D721Med (cell line): ENCODE measurements at regions not wholly inside any gene's neighbourhood (a gene's known extent, or its start where the extent isn't known, plus 50 kb on each side); places are given as distances from the start of the nearest gene placed in this dataset.

Source experiments
- DNase-seq: peaks from one replicate; pipeline ENCODE4 v3.0.0; 2011; ENCODE audit warnings: low spot score; ENCODE audit not compliant: insufficient read length
- FAIRE-seq: peaks from 2 replicates; lab custom pipeline; 2011; peaks lifted over from hg19 to GRCh38; lab: Jason Lieb, UNC
- TF ChIP-seq, protein P1 (sequence below): IDR thresholded peaks from 2 replicates; pipeline ENCODE4 v1.5.1; 2012; ENCODE audit warnings: mild to moderate bottlenecking, control low read depth; ENCODE audit not compliant: insufficient read depth; ENCODE audit errors: missing control alignments

DNA sequence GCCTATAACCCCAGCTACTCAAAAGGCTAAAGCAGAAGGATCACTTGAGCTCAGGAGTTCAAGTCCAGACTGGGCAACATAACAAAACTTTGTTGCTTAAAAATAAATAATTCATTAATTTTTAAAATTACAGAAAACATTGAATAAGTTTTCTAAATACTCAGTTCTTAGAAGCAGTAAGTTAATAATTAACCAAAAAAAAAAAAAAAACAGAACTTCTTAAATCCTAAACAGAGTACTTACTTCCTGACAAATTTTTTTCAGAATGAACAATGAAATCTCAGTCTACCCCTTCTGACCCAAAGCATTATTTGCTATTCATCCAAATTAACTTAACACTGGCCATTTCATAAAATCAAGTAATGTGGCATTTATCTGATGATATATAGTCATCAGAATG, 65.4 kb upstream of the ARHGAP32 start:
- FAIRE-seq: no peak
- TF ChIP-seq, protein P1, sequence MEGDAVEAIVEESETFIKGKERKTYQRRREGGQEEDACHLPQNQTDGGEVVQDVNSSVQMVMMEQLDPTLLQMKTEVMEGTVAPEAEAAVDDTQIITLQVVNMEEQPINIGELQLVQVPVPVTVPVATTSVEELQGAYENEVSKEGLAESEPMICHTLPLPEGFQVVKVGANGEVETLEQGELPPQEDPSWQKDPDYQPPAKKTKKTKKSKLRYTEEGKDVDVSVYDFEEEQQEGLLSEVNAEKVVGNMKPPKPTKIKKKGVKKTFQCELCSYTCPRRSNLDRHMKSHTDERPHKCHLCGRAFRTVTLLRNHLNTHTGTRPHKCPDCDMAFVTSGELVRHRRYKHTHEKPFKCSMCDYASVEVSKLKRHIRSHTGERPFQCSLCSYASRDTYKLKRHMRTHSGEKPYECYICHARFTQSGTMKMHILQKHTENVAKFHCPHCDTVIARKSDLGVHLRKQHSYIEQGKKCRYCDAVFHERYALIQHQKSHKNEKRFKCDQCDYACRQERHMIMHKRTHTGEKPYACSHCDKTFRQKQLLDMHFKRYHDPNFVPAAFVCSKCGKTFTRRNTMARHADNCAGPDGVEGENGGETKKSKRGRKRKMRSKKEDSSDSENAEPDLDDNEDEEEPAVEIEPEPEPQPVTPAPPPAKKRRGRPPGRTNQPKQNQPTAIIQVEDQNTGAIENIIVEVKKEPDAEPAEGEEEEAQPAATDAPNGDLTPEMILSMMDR: no peak
- DNase-seq: no peak

DNA sequence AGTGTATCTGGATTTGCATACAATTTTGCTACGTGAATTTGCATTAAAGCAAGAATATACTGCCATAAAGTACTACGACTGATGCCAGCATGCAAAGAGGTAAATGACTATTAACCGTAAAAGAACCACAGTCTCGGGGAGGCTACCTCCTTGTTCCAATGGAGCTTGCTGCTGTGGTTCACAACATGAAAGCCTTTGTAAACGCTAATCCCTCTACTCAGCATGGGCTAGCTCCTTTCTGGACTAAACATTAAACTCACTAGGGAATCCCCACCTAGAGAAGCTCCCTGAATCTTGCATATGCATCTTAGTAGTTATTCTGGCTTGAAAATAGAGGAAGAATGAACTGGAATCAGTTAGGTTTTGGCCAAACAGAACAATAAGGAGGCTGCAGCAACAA, 60.5 kb upstream of the ARHGAP32 start:
- DNase-seq: no peak
- TF ChIP-seq, protein P1: no peak
- no peak for FAIRE-seq

DNA sequence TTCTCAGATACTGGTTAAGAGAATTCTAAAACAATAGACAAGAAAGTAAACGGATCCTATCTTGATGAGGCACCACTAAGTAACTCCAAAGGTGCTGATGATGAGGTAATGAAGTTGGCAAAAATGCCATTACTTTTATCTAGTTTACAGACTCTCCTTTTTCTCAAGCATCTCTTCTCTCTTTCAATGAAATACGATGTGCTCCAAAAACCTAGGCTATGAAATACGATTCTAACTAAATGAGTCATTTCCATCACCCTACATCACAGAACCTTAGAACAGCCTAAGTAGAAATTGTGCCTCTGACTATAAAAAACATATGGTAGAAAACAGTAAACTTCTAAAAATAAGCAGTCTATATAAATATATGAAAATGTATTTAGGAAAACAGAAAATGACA, 58.9 kb upstream of the ARHGAP32 start:
- no peak for DNase-seq

DNA sequence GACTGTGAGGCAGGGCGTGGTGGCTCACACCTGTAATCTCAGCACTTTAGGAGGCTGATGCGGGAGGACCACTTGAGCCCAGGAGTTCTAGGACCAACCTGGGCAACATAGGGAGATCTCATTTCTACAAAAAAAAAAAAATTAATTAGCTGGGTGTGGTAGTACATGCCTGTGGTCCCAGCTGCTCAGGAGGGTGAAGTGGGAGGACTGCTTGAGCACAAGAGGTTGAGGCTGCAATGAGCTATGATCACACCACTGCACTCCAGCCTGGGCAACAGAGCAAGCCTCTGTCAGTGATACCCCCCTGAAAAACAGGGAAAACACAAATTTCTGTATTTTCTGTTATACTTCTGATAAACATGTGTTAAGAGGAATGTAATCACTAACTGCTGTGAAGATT, 57.8 kb upstream of the ARHGAP32 start:
- TF ChIP-seq, protein P1: no peak
- FAIRE-seq: no peak
- DNase-seq: no peak

More for the DNA sequence above, 58.9 kb upstream of the ARHGAP32 start:
- no peak for FAIRE-seq
- TF ChIP-seq, protein P1: no peak

DNA sequence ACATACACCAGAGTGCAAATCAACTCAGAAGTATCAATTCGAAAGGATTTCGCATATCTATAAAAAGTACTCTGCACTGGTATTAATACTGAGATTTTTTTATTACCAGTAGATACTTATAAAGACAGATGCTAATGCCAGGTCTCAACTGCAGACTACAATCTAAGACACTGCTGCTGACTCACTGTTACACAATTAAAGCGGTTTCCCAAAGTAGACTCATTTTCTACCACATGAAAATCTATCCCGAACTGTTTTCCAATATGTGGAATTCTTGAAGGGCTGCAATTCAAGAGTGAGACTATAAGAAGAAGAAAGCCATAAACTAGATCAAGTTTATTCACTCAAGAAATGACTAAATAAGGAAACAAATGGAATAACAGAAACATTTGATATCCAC, 57.2 kb upstream of the ARHGAP32 start:
- TF ChIP-seq, protein P1: no peak
- DNase-seq: no peak
- FAIRE-seq: peak; percentile 63

DNA sequence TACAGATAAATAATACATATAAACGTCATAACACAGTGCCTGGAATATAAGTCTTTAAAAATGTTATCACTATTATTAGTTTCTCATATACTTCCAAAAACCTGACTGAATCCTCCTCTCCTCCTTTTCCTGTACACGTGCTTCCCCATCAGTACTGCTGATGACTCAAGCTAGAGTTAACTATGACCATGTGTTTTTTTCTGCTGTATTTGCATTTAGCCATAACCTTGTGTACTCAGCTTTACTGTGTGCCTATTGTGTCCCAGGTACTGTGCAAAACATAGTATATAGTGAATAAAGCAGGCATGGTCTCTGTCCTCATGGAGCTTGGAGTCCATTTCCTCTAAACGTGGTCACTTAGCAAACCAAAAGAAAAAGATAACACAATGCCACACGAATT, 56.5 kb upstream of the ARHGAP32 start:
- TF ChIP-seq, protein P1: no peak
- FAIRE-seq: no peak
- no peak for DNase-seq

DNA sequence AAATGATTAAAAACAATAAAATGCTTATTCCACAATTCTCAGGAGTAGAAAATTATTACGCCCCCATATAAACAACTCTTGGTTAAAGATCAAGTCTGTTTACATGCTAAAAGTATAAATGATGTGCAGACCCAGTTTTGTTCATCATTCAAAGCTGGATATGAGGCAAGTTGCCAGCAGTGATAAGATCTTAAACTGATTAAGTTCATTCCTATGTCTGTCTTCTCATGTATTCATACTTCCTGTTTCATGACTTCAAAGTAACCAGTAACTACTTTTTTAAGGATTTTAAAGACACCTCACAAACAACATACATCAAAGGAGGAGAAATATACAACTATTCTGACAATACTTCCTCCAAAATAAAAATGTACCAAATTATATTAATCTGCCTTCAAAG, 55.0 kb upstream of the ARHGAP32 start:
- FAIRE-seq: peak; percentile 46
- TF ChIP-seq, protein P1: no peak
- no peak for DNase-seq
